Sigmoid colon (tissue), 6 donors: ENCODE measurements at regions not wholly inside any gene's neighbourhood (a gene's known extent, or its start where the extent isn't known, plus 50 kb on each side); places are given as distances from the start of the nearest gene placed in this dataset.

ENCODE experiments used
- DNase-seq: peaks from one replicate; pipeline ENCODE4 v3.0.0-alpha.2; 2019
- H3K27ac ChIP-seq, 4 donors: fragments of 200-600 bp; sonication (generic); one replicate each; pipeline ENCODE4 v1.5.1; 2016 to 2019; ENCODE audit warnings: mild to moderate bottlenecking in 1 of 4
- H3K27me3 ChIP-seq, 3 donors: fragments of 200-600 bp; sonication (generic); one replicate each; pipeline ENCODE4 v1.5.1; 2019; ENCODE audit warnings: mild to moderate bottlenecking in 1 of 3
- H3K36me3 ChIP-seq, 4 donors: fragments of 200-600 bp; sonication (generic); one replicate each; pipeline ENCODE4 v1.5.1; 2016 to 2019
- H3K4me1 ChIP-seq, 4 donors: fragments of 200-600 bp; sonication (generic); one replicate each; pipeline ENCODE4 v1.5.1; 2017 to 2019
- H3K4me3 ChIP-seq, 4 donors: fragments of 200-600 bp; sonication (generic); one replicate each; pipeline ENCODE4 v1.5.1; 2017 to 2019; ENCODE audit warnings: mild to moderate bottlenecking in 2 of 4, moderate library complexity in 1 of 4
- H3K9me3 ChIP-seq, 4 donors: fragments of 200-600 bp in 3 of 4; sonication (generic) in 3 of 4; one replicate each; pipeline versions ENCODE4 v1.5.1 to v1.6.1; 2013 to 2019
- CTCF ChIP-seq, 4 experiments: fragments of 450-650 bp in 3 of 4; fragments of 200-600 bp in 1 of 4; IDR thresholded peaks; one replicate each; pipeline ENCODE4 v1.5.1; 2016 to 2019; ENCODE audit warnings: antibody characterized with exemption in 4 of 4, mild to moderate bottlenecking in 3 of 4, moderate library complexity in 2 of 4
- EP300 ChIP-seq, 4 donors: sonication (generic); formaldehyde crosslinking; IDR thresholded peaks; one replicate each; pipeline ENCODE4 v1.6.1; 2017; ENCODE audit warnings: antibody characterized with exemption in 4 of 4
- POLR2A ChIP-seq, 2 donors: fragments of 450-650 bp; IDR thresholded peaks; one replicate each; pipeline ENCODE4 v1.6.1; 2016; ENCODE audit warnings: antibody characterized with exemption in 2 of 2, mild to moderate bottlenecking in 2 of 2, moderate library complexity in 2 of 2
- POLR2AphosphoS5 ChIP-seq, 4 donors: sonication (generic); formaldehyde crosslinking; IDR thresholded peaks; one replicate each; pipeline ENCODE4 v1.6.1; 2017; ENCODE audit warnings: antibody characterized with exemption in 4 of 4
- WGBS, 2 donors: extraction: QIAGEN DNeasy Blood & Tissue Kit; methylation state at CpG; one replicate each; pipeline ENCODE4 v1.1.7; 2013; 5-methylcytosine and 5-hydroxymethylcytosine counted together
- intact Hi-C: fragments of 100-400 bp; cut with DNase I; formaldehyde crosslinking; loops from one replicate; pipeline ENCODE4 v1.15.1; 2023
- donor health status: healthy with polysubstance abuse.
- donor health status: healthy.

DNA sequence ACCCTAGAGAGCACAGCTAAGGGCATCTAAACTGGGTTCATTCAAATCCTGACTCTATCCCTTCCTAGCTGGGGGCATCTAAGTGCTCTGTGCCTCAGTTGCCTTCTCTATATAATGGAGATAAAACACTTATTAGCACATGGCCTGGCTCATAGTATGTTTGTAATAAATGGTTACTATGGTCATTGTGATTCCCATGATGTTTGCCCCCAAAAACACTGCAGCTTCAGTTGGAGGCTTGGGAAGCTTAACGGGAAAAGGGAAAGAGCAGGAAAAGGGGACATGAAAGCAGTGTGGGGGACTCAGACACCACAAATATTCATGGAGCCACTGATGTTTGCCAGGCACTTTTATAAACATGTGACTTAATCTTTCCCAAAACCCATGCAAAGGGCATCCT, 118.1 kb downstream of the INHBB start:
- Histone ChIP-seq H3K4me3 (no peak overlapping the region), H3K27ac (no peak overlapping the region), H3K27me3 (peaks cover 0 to 9% (median 0%) of the 10 kb centered on the region in 3 donors), H3K36me3 (no peaks in the 10 kb centered on the region), H3K4me1 (no peaks in the 10 kb centered on the region), H3K9me3 (peaks cover 0 to 3% (median 0%) of the 10 kb centered on the region in 4 donors)
- TF ChIP-seq CTCF (IDR thresholded peaks at IDR 0.05) (no peak), POLR2AphosphoS5 (IDR thresholded peaks at IDR 0.05) (no peak), POLR2A (IDR thresholded peaks at IDR 0.05) (no peak), EP300 (IDR thresholded peaks at IDR 0.05) (no peak)
- 60 to 92% methylated on average over 1 of the region's 1 CpG for WGBS, 2 donors
- intact Hi-C loops: no loop called here
- DNase-seq: no peak

GRCh38 chr2:120464448-120464931, 118.6 kb downstream of the INHBB start:
- Histone ChIP-seq H3K27ac (no peak overlapping the region), H3K4me3 (no peak overlapping the region), H3K27me3 (peaks cover 0 to 9% (median 0%) of the 10 kb centered on the region in 3 donors), H3K36me3 (no peaks in the 10 kb centered on the region), H3K4me1 (peaks cover 0 to 1% (median 0%) of the 10 kb centered on the region in 4 donors), H3K9me3 (peaks cover 0 to under 1% (median 0%) of the 10 kb centered on the region in 4 donors)
- 84 to 89% methylated on average over 12 of the region's 12 CpGs for WGBS, 2 donors
- DNase-seq: no peak
- intact Hi-C loops: no loop called here
- no peak for TF ChIP-seq EP300 (IDR thresholded peaks at IDR 0.05)
- no peak for TF ChIP-seq POLR2AphosphoS5 (IDR thresholded peaks at IDR 0.05)
- TF ChIP-seq POLR2A (IDR thresholded peaks at IDR 0.05): no peak
- no peak for TF ChIP-seq CTCF (IDR thresholded peaks at IDR 0.05)

DNA sequence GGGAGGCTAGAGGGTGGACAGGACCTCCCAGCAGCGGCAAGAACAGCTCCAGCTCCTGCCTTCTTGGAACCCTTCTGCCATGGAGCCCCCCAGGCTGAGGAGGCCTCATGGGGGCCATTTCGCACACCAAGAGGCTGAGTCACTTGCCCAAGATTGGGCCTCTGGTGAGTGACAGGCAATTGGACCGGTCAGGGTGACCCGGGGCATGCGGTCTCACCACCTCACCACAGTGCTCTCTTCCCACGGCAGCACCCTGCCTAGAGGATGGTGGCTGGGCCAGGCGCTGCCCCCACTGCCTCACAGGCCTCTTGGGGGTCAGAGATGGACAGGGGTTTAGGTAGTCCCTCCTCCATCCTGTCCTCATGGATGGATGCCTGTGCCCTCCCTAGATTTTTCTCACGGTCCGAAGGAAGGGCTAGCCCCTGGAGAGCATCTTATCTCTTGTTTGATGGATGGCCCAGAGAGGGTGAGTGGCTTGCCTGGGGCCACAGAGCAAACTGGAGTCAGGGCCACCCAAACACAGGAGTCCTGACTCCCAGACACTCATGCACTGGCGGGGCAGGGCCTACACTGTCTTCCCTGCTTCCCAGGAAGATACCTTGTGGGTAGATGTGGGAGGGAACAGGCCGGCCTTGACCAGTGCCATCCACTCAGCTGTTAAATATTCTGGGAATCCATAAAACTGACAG, 119.2 kb downstream of the INHBB start:
- H3K4me3 ChIP-seq: no peak overlapping the region
- intact Hi-C loops: loop anchor here (5.0 kb wide), 1 partner anchor 447 kb away; no protein-coding TSS in a partner anchor
- H3K27ac ChIP-seq: no peak overlapping the region
- H3K36me3 ChIP-seq: no peaks in the 10 kb centered on the region
- WGBS, 2 donors: 93 to 96% methylated on average over 11 of the region's 11 CpGs
- H3K4me1 ChIP-seq: peaks cover 0 to 8% (median 3%) of the 10 kb centered on the region in 4 donors
- peaks cover 0 to 9% (median 0%) of the 10 kb centered on the region in 3 donors for H3K27me3 ChIP-seq
- H3K9me3 ChIP-seq: no peaks in the 10 kb centered on the region
- TF ChIP-seq POLR2AphosphoS5 (IDR thresholded peaks at IDR 0.05): no peak
- no peak for TF ChIP-seq POLR2A (IDR thresholded peaks at IDR 0.05)
- no peak for TF ChIP-seq CTCF (IDR thresholded peaks at IDR 0.05)
- no peak for TF ChIP-seq EP300 (IDR thresholded peaks at IDR 0.05)
- no peak for DNase-seq

DNA sequence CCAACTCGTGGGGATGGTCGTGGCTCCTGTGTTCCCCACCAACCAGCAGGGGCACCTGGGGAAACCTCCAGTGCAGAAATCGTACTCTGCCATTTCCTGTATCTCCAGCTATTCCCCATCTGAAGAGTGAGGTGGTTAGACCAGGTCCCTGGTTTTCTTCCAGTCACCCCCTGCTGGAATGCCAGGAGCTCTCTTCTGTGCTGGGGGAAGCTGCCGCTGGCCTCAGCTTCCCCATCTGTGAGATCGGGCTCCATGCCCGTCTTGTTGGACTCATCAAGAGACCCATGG, 119.7 kb downstream of the INHBB start:
- TF ChIP-seq POLR2AphosphoS5 (IDR thresholded peaks at IDR 0.05) (no peak), CTCF (IDR thresholded peaks at IDR 0.05) (no peak)
- peaks cover 0 to 13% (median 8%) of the 10 kb centered on the region in 4 donors for H3K4me1 ChIP-seq
- no peaks in the 10 kb centered on the region for H3K36me3 ChIP-seq
- intact Hi-C loops: loop anchor here (5.0 kb wide), 1 partner anchor 447 kb away; no protein-coding TSS in a partner anchor
- H3K4me3 ChIP-seq: no peak overlapping the region
- DNase-seq: no peak
- H3K9me3 ChIP-seq: no peaks in the 10 kb centered on the region
- 70 to 79% methylated on average over 6 of the region's 6 CpGs for WGBS, 2 donors
- peaks cover 0 to 9% (median 0%) of the 10 kb centered on the region in 3 donors for H3K27me3 ChIP-seq
- H3K27ac ChIP-seq: no peak overlapping the region
